22Rv1 (cell line): ENCODE measurements at regions not wholly inside any gene's neighbourhood (a gene's known extent, or its start where the extent isn't known, plus 50 kb on each side); places are given as distances from the start of the nearest gene placed in this dataset.

Experiments
- ZFX ChIP-seq: fragments of 450-650 bp; IDR thresholded peaks from 2 replicates; pipeline ENCODE4 v1.6.1; 2017; ENCODE audit warnings: antibody characterized with exemption, borderline replicate concordance
- TF ChIP-seq, protein P1 (sequence below): fragments of 450-650 bp; IDR thresholded peaks from 2 replicates; pipeline ENCODE4 v1.5.1; 2017; ENCODE audit warnings: mild to moderate bottlenecking

DNA sequence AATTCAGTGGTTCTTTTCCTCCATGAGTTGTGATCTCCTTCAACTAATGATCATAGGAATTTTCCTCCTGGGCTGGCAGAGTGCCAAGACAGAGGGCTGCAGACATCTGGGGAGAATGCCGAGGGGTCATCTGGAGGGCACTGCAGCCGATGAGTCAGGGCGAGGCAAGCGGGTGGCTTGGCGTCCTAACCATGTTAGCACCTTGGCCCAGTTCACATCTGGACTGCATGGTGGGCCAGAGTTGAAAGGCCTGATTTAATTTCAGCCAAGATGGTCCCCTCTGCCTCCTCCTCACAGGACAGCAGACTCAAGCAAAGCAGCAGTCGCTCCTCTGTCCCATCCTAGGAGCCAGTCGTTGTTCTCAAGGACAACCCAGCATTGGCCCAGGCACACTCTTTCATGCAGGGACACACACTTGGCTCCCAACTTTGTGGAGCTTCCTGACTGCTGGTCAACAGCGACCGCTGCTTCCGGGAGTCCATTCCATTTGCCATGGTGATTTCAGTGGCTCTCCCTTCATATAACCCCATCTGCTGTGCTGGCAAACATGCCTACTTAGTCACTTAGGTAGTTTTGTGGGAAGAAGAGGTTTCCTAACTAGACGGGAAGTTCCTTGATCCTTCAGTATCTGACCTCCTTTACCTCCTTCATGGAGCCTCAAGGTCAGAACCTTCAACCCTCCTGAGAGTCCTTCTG, 161.8 kb downstream of the TTC8 start:
- TF ChIP-seq, protein P1, sequence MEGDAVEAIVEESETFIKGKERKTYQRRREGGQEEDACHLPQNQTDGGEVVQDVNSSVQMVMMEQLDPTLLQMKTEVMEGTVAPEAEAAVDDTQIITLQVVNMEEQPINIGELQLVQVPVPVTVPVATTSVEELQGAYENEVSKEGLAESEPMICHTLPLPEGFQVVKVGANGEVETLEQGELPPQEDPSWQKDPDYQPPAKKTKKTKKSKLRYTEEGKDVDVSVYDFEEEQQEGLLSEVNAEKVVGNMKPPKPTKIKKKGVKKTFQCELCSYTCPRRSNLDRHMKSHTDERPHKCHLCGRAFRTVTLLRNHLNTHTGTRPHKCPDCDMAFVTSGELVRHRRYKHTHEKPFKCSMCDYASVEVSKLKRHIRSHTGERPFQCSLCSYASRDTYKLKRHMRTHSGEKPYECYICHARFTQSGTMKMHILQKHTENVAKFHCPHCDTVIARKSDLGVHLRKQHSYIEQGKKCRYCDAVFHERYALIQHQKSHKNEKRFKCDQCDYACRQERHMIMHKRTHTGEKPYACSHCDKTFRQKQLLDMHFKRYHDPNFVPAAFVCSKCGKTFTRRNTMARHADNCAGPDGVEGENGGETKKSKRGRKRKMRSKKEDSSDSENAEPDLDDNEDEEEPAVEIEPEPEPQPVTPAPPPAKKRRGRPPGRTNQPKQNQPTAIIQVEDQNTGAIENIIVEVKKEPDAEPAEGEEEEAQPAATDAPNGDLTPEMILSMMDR, result no peak
- no peak for TF ChIP-seq ZFX
